PFSK-1 (cell line): ENCODE measurements at regions not wholly inside any gene's neighbourhood (a gene's known extent, or its start where the extent isn't known, plus 50 kb on each side); places are given as distances from the start of the nearest gene placed in this dataset.

Source experiments
- FOXP2 ChIP-seq: optimal IDR thresholded peaks from 2 replicates; pipeline ENCODE3; 2011; ENCODE audit warnings: borderline replicate concordance, control low read depth, inconsistent platforms; ENCODE audit not compliant: insufficient read depth; ENCODE audit errors: extremely low read length, extremely low read depth
- POLR2AphosphoS5 ChIP-seq: IDR thresholded peaks from 2 replicates; pipeline ENCODE4 v1.6.1; 2012; ENCODE audit warnings: low read depth, mild to moderate bottlenecking, control low read depth, low read length, moderate library complexity
- REST ChIP-seq, 2 experiments: IDR thresholded peaks; 2 replicates each; pipeline versions ENCODE4 v1.6.1 to v1.8.0; 2011 to 2012; ENCODE audit warnings: low read depth in 2 of 2, low read length in 2 of 2, control low read depth in 1 of 2, inconsistent platforms in 1 of 2, mild to moderate bottlenecking in 1 of 2, moderate library complexity in 1 of 2; ENCODE audit not compliant: insufficient read depth in 1 of 2
- SIN3A ChIP-seq: IDR thresholded peaks from 2 replicates; pipeline ENCODE4 v1.6.1; 2012; ENCODE audit warnings: mild to moderate bottlenecking, low read length, moderate library complexity, borderline replicate concordance; ENCODE audit not compliant: insufficient read depth
- TAF1 ChIP-seq: IDR thresholded peaks from 2 replicates; pipeline ENCODE4 v1.6.1; 2012; ENCODE audit warnings: low read length, control low read depth, borderline replicate concordance; ENCODE audit not compliant: insufficient read depth

- no peak for TF ChIP-seq REST (IDR thresholded peaks at IDR 0.05; ENCODE audit: insufficient read depth in 1 of 2, low read depth in 2 of 2, low read length in 2 of 2)
- TF ChIP-seq SIN3A: no peak
- no peak for TF ChIP-seq POLR2AphosphoS5
- no peak for TF ChIP-seq TAF1
- TF ChIP-seq FOXP2: no peak
These were observed 617.0 kb downstream of the PYDC2 start for GRCh38 chr3:192077795-192078497.
